COR-L47 (cell line): ENCODE measurements at regions not wholly inside any gene's neighbourhood (a gene's known extent, or its start where the extent isn't known, plus 50 kb on each side); places are given as distances from the start of the nearest gene placed in this dataset.

ENCODE experiments used
- DNase-seq: peaks from one replicate; lab custom pipeline; 2025; lab: John Stamatoyannopoulos, UW

DNA sequence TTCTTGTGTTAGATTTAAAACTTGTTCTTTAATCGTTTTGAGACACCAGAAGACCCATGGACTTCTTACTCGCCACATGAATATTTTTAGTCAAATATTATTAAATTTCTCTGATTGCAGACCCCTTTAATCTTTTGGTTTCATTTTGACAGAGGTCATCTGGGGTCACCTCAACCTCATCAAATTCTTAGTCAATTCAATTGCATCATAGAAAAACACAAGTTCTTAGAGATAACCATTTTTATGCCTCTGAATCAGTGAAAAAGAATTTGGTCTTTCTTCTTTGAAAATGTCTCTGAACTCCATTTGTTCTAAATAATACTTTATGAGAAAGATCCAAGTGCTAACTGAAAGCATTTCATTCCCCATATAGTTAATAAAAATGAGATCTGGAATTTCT, 55.2 kb upstream of the CBLN4 start:
- no peak for DNase-seq

DNA sequence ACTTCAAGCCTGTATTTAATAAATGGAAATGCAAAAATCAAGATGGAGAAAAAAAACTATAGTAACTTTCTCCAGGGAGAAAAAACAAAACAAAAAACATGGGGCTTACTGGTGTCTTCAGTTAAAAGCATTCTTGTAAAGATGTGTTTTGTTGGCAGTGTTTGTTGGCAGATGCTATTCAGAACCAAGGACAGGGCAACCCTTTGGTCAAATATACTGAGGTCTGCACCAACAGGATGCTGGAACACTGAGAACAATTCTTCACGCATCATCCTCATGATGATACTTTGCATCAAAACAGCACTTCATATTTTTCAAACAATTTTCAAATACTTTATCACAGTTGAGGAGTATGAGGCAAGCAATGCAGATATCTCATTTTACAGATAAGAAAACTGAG, 63.7 kb upstream of the CBLN4 start:
- no peak for DNase-seq

DNA sequence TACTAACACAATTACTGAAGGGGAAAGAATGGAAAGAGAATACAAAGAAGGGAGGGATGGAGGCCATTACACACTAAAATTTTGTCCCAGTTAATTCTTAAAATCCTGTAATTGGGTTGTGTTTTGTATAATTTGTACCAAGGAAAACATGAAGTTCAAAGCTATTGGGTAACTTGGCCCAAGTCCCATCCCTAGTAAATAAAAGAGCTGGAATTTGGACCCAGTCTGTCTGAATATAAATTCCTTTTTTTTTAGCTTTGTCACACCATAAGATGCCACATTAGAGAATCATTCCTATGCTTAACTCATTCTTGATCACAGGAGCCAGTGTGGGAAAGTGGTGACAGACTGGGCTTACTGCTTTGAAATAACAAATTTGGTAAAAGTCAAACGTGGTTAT, 66.8 kb upstream of the CBLN4 start:
- DNase-seq: no peak

- no peak for DNase-seq
These were observed 83.1 kb upstream of the CBLN4 start for GRCh38 chr20:56088375-56088774.

DNA sequence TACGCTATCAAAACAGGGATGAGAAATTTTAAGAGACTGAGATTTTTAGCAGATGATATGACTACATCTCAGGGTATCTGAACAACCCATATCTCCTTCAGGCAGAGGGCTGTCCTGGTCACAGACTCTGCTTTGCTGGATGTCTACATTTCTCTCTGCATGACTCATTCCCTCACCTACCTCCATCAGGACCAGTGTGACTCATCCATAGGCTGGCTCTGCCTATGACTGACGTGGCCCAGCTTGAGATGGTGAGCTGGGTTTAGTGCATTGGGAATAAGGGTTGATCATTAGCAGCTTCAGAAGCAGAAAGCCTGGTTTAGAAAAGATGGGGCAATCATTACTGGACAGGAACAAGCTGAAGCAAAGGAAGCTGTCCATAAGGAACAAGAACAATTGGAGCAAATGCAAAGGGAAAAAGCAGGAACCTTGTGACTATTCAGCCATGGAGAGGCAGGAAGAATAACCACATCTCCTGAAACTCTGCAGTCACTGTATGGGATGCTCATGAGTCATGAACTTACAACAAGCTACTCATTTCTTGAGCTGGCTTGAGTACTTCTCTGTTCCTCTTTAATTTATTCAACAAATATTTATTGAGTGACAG, 86.4 kb upstream of the CBLN4 start:
- DNase-seq: no peak

GRCh38 chr20:56094228-56094627, 88.9 kb upstream of the CBLN4 start:
- no peak for DNase-seq

DNA sequence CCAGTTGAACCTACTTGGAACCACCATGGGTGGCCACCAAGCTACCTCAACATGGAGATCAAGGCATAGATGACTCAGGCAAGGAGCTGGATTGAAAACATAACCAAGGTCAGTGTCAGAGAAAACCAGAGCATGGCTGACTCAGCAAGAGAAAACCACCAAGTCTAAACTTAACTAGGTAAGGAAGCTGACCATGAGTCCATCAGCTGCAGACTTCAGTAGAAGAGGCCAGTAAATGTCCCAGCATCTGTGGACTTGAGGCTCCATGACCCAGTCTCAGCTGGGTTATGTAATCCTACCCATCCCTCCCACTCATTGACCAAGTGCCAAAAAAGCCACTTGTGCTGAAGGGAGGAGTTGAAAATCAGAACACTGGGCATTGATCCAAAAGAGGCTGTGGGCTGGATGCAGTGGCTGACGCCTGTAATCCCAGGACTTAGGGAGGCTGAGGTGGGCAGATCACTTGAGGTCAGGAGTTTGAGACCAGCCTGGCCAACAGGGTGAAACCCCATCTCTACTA, 93.7 kb upstream of the CBLN4 start:
- DNase-seq: no peak

- no peak for DNase-seq
These were observed 106.8 kb upstream of the CBLN4 start for GRCh38 chr20:56111961-56112730.

DNA sequence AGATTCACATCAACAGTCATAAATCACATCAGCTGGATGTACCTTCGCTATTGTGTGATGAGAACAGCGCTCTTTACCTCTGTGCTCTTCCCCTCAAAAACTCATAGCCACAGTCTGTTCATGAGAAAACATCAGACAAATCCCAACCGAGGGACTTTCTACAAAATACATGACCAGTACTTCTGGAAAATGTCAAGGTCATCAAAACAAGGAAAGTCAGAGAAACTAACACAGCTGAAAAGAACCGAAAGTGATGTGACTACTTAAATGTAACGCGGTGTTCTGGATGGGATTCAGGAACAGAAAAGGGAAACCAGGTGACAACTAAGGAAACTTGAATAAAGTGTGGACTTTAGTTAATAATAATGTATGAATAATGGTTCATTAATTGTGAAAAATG, 112.0 kb upstream of the CBLN4 start:
- DNase-seq: no peak

DNA sequence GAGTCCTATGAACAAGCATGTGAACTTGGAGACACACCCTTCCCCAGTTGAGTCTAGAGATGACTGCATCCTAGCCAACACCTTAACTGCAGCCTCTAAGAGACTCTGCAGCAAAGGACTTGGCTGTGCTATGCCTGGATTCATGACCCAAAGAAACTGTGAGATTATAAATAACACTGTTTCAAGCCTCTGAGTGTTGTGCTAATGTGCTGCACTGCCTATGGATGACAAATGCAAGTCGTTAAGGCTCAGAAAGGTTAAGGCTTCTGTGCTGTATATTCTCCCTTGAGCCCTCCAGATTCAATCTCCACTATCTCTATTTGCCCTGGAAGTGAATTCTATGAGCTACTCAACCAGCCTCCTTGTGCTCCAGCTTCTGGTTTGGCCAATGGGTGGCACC, 116.5 kb upstream of the CBLN4 start:
- DNase-seq: no peak

- no peak for DNase-seq
These were observed 104.8 kb upstream of the MC3R start for GRCh38 chr20:56143759-56144158.

DNA sequence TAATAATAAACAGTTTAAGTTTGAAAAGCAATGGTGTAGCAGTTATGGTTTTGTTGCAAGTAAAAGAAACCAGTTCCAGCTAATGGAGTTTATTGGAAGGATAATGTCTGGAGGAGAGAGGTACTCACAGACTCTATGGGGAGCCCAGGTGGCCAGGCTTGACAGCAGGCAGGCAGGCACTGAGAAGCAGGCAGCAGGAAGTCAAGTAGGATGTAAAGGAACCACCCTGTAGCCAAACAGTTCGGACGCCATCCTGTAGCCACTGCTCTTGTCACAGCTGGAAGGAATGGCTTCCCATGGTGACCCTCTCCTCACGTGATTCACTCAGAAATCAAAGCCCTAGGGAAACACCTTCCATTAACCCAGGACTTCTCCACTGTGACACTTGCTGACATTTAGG, 96.7 kb upstream of the MC3R start:
- no peak for DNase-seq

GRCh38 chr20:56153926-56154325, 94.6 kb upstream of the MC3R start:
- no peak for DNase-seq

DNA sequence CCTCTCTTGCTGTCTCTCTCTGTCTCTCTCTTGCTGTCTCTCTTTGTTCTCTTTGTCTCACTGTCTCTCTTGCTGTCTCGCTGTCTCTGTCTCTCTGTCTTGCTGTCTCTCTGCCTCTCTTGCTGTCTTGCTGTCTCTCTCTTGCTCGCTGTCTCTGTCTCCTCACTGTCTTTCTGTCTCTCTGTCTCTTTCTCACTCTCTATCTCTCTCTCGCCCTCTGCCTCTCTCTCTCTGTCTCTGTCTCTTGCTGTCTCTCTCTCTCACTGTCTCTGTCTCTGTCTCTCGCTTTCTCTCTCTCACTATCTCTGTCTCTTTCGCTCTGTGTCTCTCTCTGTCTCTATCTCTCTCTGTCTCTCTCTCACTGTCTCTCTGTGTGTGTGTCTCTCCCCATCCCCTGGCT, 92.9 kb upstream of the MC3R start:
- no peak for DNase-seq

GRCh38 chr20:56157530-56158203, 90.9 kb upstream of the MC3R start:
- no peak for DNase-seq

DNA sequence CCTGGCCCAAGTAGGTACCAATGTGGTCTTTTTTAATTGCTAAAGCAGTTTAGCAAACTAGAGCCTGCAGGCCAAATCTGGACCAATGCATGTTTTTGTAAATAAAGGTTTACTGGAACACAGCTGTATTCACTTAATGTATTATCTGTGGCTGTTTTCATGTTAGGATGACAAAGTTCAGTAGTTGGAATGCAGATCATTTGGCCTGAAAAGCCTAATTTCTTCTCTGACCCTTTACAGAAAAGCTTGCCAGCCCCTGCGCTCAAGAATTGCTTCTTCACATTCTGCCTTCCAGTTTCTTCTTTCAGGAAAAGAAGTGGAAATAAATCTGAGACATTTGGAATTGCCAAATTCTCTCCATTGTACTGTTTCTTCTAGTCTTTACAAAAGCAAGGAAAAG, 90.0 kb upstream of the MC3R start:
- no peak for DNase-seq

GRCh38 chr20:56160956-56161355, 87.6 kb upstream of the MC3R start:
- no peak for DNase-seq

DNA sequence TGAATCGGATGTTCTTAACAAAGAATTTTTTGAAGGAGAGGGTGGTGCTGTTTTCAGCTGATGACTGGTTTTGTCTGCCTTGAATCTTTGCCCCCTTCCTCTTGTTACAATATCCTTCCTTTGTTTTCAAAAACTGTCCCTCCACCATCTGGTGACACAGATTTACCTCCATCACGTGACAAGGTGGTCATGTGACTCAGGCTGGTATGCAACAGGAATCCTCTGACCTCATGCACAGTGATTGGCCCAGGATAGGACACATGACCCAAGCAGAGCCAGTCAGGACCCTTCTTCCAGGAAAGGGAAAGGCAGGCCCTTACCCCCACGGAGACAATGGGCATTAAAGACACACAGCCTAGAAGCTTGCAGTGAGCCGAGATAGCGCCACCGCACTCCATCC, 84.7 kb upstream of the MC3R start:
- no peak for DNase-seq

DNA sequence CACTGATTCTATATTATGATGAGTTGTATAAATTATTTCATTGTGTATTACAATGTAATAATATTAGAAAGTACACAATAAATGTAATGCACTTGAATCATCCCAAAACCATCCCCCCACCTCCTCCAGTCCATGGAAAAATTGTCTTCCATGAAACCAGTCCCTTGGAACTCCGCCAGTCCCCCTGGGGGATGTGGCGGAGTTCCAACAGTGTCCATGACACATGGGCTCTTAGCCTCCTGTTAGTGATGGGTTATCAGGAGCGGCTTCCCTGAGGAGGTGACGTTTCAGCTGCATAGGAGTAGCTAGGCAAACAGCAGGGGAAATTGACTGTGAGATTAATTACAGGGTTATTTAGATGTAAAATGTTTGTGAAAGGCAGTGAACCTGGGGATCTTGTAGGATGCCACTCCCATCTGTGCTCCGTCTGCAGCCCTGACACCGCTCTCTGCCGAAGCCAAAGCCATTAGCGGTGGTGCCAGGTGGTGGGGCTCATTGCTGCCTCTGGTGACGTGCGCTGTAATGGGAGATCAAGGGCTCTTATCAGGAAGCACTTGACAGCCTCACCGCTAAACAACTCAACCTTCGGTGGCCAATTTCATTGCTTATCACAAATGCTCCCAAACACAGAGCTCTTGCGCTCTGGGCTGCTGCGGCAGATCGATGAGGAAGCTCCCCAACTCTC, 81.6 kb upstream of the MC3R start:
- no peak for DNase-seq

GRCh38 chr20:56171087-56172012, 77.2 kb upstream of the MC3R start:
- no peak for DNase-seq

DNA sequence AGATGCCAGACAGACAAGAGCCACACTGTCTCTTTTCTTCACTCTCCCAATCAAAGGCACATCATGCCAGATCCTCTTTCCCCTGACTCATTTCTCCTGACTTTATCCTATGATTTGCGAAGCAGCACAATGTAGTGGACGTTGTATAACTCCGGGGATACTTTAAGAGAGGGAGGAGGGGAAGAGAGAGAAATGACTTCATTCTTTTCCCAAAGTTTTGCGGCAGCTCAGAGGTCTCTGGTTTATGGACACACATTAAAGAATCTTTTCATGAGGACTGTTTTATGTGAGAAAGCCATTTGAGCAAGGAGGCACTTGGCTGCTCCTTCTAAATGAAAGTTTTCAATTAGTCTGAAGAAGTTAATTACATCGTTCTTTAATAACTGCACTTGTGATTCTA, 75.1 kb upstream of the MC3R start:
- DNase-seq: no peak

- DNase-seq: no peak
These were observed 74.1 kb upstream of the MC3R start for GRCh38 chr20:56174416-56174815.
